ENCODE measurements at regions not wholly inside any gene's neighbourhood (a gene's known extent, or its start where the extent isn't known, plus 50 kb on each side); places are given as distances from the start of the nearest gene placed in this dataset.

DNA sequence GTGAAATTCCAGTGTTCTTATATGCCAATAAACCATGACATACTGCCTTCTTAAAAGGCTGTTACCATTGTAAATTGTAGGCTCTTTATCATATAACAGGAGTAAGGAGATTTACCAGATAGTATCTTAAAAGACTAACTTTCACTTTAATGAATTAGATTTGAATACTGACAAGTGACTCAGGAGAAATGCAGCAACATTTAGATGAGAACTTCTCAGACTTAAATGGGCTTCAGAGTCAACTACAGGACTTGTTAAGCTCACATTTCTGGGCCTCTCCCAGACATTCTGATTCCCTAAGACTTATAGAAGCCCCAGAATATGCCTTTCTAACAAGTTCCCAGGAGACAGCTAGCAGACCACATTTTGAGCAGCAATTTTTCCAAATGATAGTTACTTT is 466.3 kb downstream of the ARL4A start:
- TF ChIP-seq, protein P1, sequence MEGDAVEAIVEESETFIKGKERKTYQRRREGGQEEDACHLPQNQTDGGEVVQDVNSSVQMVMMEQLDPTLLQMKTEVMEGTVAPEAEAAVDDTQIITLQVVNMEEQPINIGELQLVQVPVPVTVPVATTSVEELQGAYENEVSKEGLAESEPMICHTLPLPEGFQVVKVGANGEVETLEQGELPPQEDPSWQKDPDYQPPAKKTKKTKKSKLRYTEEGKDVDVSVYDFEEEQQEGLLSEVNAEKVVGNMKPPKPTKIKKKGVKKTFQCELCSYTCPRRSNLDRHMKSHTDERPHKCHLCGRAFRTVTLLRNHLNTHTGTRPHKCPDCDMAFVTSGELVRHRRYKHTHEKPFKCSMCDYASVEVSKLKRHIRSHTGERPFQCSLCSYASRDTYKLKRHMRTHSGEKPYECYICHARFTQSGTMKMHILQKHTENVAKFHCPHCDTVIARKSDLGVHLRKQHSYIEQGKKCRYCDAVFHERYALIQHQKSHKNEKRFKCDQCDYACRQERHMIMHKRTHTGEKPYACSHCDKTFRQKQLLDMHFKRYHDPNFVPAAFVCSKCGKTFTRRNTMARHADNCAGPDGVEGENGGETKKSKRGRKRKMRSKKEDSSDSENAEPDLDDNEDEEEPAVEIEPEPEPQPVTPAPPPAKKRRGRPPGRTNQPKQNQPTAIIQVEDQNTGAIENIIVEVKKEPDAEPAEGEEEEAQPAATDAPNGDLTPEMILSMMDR (IDR thresholded peaks at IDR 0.05; ENCODE audit: borderline replicate concordance, extremely low read depth, low read length, poor library complexity, severe bottlenecking) = no peak
- TF ChIP-seq EZH2 (IDR thresholded peaks at IDR 0.05; ENCODE audit: borderline replicate concordance, low read depth, low read length, severe bottlenecking) = no peak

Data from DND-41 (cell line).